HEK293T (cell line): ENCODE measurements at regions not wholly inside any gene's neighbourhood (a gene's known extent, or its start where the extent isn't known, plus 50 kb on each side); places are given as distances from the start of the nearest gene placed in this dataset.

Experiments used
- ELF4 ChIP-seq: fragments of 450-650 bp; IDR thresholded peaks from 2 replicates; pipeline ENCODE4 v1.6.1; 2017; ENCODE audit warnings: antibody characterized with exemption
- SP1 ChIP-seq: fragments of 450-650 bp; IDR thresholded peaks from 2 replicates; pipeline ENCODE4 v1.6.1; 2017
- SUZ12 ChIP-seq: fragments of 450-650 bp; IDR thresholded peaks from 2 replicates; pipeline ENCODE4 v1.6.1; 2016; ENCODE audit warnings: mild to moderate bottlenecking
- ZNF384 ChIP-seq: fragments of 450-650 bp; IDR thresholded peaks from 2 replicates; pipeline ENCODE4 v1.6.1; 2016

DNA sequence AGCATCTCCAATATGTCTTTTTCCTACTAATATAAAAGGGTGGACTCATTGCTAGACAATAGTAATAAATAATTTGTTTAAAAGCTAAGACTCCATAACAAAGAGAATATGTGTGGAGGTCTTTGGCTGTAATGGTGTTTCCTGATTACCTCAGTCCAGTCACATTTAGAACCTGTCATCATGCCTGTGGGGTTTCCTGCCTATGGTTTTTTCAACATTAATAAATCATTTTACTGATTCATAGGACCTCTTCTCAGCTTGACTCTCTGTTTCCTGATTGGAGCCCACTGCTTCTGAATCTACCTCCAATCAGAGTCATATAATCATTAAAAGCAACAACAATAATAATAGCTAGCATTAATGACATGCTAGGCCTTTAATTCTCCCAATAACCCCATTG, 52.4 kb upstream of the GNAI1 start:
- TF ChIP-seq SP1, result no peak
- no peak for TF ChIP-seq SUZ12
- TF ChIP-seq ZNF384, result no peak
- TF ChIP-seq ELF4, result no peak
